Cerebellar cortex (tissue), 1 donor: ENCODE measurements at regions not wholly inside any gene's neighbourhood (a gene's known extent, or its start where the extent isn't known, plus 50 kb on each side); places are given as distances from the start of the nearest gene placed in this dataset.
"Not testable (repeated sequence)": the region's sequence is repeated elsewhere in the genome, so short reads cannot be mapped to it uniquely, and the experiment has no call there.

Experiments used
- DNase-seq: peaks from one replicate; pipeline ENCODE4 v3.0.0-alpha.2; 2015; ENCODE audit warnings: low spot score

- no peak for DNase-seq
Observed at GRCh38 chr7:126001349-126001748, 1071.7 kb upstream of the POT1 start.

GRCh38 chr7:125984795-125985194 is 1055.2 kb upstream of the POT1 start:
- no peak for DNase-seq

- DNase-seq: no peak
Observed at GRCh38 chr7:125971656-125972055, 1042.0 kb upstream of the POT1 start.

GRCh38 chr7:125966278-125967048 is 1036.8 kb upstream of the POT1 start:
- DNase-seq: no peak

- no peak for DNase-seq
Observed at GRCh38 chr7:125934955-125935354, 1005.3 kb upstream of the POT1 start.

- DNase-seq: no peak
Observed at GRCh38 chr7:125934539-125934938, 1004.9 kb upstream of the POT1 start.

GRCh38 chr7:125930848-125931247 is 1001.2 kb upstream of the POT1 start:
- DNase-seq: no peak

- DNase-seq: no peak
Observed at GRCh38 chr7:125927556-125927955, 997.9 kb upstream of the POT1 start.

GRCh38 chr7:125926621-125927020 is 997.0 kb upstream of the POT1 start:
- no peak for DNase-seq

- DNase-seq: no peak
Observed at GRCh38 chr7:125924037-125924436, 994.4 kb upstream of the POT1 start.

- not testable (repeated sequence) for DNase-seq
Observed at GRCh38 chr7:125915381-125915948, 985.8 kb upstream of the POT1 start.

GRCh38 chr7:125908711-125909110 is 979.1 kb upstream of the POT1 start:
- DNase-seq: no peak

- no peak for DNase-seq
Observed at GRCh38 chr7:125899577-125899976, 970.0 kb upstream of the POT1 start.

GRCh38 chr7:125892434-125892833 is 962.8 kb upstream of the POT1 start:
- no peak for DNase-seq

GRCh38 chr7:125878988-125879387 is 949.4 kb upstream of the POT1 start:
- DNase-seq: no peak

- DNase-seq: no peak
Observed at GRCh38 chr7:125878235-125878956, 948.8 kb upstream of the POT1 start.

- DNase-seq: no peak
Observed at GRCh38 chr7:125877246-125877645, 947.6 kb upstream of the POT1 start.

GRCh38 chr7:125876431-125876830 is 946.8 kb upstream of the POT1 start:
- DNase-seq: no peak

GRCh38 chr7:125871431-125871830 is 941.8 kb upstream of the POT1 start:
- no peak for DNase-seq

GRCh38 chr7:125857606-125858005 is 928.0 kb upstream of the POT1 start:
- DNase-seq: no peak

GRCh38 chr7:125848157-125848556 is 918.5 kb upstream of the POT1 start:
- no peak for DNase-seq

GRCh38 chr7:125847692-125848091 is 918.1 kb upstream of the POT1 start:
- DNase-seq: no peak

GRCh38 chr7:125847055-125847454 is 917.4 kb upstream of the POT1 start:
- DNase-seq: no peak
